Skeletal muscle satellite cell (primary cell): ENCODE measurements at regions not wholly inside any gene's neighbourhood (a gene's known extent, or its start where the extent isn't known, plus 50 kb on each side); places are given as distances from the start of the nearest gene placed in this dataset.

Experiments used
- H3K27me3 ChIP-seq: 2 replicates; pipeline ENCODE4 v1.7.0; 2013; ENCODE audit warnings: low read length; ENCODE audit not compliant: control insufficient read depth, insufficient read depth
- H3K36me3 ChIP-seq: 2 replicates; pipeline ENCODE4 v1.7.0; 2013; ENCODE audit warnings: mild to moderate bottlenecking, control low read depth, low read length; ENCODE audit not compliant: insufficient read depth
- H3K4me1 ChIP-seq: 2 replicates; pipeline ENCODE4 v1.7.0; 2013; ENCODE audit warnings: low read length; ENCODE audit not compliant: control insufficient read depth, insufficient read depth
- H3K4me2 ChIP-seq: 2 replicates; pipeline ENCODE4 v1.7.0; 2013; ENCODE audit warnings: mild to moderate bottlenecking, low read length
- H3K4me3 ChIP-seq: 2 replicates; pipeline ENCODE4 v1.7.0; 2013; ENCODE audit warnings: low read length
- H3K9ac ChIP-seq: 2 replicates; pipeline ENCODE4 v1.7.0; 2013; ENCODE audit warnings: mild to moderate bottlenecking, low read depth, low read length, moderate library complexity
- H3K9me3 ChIP-seq: replicated peaks from 2 replicates; pipeline ENCODE4 v1.7.0; 2013; ENCODE audit warnings: mild to moderate bottlenecking, control low read depth, low read length

DNA sequence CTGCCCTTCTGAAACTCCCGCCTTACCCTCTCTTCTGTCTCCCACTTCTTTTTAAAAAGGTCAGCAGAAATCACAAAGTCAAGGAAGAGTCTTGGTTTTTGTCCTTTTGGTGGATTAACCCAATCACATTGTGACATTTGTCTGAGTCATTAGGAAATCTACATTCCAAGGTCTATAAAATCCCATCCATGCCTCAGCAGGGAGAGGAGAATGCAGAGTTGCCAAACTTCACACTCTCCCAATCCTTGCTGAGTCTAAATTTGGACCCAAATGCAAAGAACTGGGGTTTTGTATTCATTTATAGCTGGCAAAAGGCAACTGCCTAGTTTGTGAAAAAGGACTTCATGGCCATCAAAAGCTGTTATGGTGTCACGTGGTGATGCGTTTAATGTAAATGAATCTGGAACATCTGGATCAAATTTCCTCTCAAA lies 67.9 kb downstream of the TMEM30B start:
- H3K36me3 ChIP-seq: no peaks in the 10 kb centered on the region
- H3K4me2 ChIP-seq: no peak overlapping the region
- H3K4me1 ChIP-seq: peaks cover 42% of the 10 kb centered on the region
- no peak overlapping the region for H3K4me3 ChIP-seq
- no peaks in the 10 kb centered on the region for H3K27me3 ChIP-seq
- H3K9ac ChIP-seq: no peak overlapping the region
- H3K9me3 ChIP-seq: no peaks in the 10 kb centered on the region

DNA sequence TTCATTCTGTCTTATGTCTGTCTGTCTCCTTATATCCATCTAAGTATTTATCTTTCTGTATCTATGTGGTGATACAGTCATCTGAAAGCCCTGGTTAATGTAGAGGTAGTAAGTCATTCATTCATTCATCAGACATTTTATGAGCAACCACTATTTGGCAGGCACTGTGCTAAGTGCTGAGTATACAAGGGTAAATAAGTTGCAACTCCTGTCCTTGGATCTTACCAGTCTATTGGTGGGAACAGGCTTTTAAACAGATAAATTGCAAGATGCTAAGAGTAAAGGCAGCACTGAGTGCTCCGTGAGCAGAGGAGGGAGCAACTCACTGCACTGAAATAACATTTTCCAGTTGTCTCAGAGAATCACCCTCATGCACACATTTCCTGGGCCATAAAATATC lies 68.6 kb downstream of the TMEM30B start:
- no peaks in the 10 kb centered on the region for H3K9me3 ChIP-seq
- H3K36me3 ChIP-seq: no peaks in the 10 kb centered on the region
- no peak overlapping the region for H3K9ac ChIP-seq
- no peak overlapping the region for H3K4me3 ChIP-seq
- no peak overlapping the region for H3K4me2 ChIP-seq
- H3K27me3 ChIP-seq: no peaks in the 10 kb centered on the region
- H3K4me1 ChIP-seq: peaks cover 36% of the 10 kb centered on the region

DNA sequence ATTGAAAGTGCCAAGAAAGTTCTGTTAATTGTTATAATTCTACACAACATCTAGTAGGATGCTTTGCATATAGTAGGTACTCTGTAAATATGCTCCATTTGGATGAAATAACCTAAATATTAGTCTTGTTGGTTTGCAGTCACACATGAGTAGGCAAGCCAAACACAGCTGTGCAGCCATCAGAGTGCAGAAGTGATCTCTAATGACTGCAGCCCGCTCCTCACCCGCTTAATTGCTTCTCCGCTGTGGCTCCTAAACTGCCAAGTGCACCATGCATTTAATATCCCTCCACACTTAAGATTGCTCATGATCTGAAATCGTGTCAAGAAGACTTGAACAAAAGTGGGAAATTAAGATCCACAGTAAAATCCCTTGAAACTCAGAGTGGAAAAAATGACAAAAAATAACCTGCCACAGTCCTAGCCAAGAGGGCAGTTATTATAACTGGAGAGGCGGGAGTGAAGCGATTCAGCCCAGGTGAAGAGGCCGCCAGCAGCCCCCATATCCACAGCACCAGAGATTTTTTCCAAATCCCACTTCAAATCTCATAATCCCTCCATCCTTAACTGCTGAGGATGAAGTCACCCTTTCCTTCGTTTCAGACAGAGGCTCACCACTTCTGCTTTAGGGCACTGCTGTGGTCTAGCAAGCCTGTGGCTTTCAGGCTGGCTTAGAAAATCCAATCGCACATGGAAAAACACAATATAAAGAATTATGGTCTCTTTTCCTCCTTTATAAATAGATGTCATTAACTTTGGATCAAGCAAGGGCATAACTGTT lies 69.5 kb downstream of the TMEM30B start:
- Histone ChIP-seq H3K4me1 (peaks cover 33% of the 10 kb centered on the region), H3K4me2 (no peak overlapping the region), H3K9me3 (no peaks in the 10 kb centered on the region), H3K36me3 (no peaks in the 10 kb centered on the region), H3K9ac (no peak overlapping the region), H3K27me3 (no peaks in the 10 kb centered on the region), H3K4me3 (no peak overlapping the region)

DNA sequence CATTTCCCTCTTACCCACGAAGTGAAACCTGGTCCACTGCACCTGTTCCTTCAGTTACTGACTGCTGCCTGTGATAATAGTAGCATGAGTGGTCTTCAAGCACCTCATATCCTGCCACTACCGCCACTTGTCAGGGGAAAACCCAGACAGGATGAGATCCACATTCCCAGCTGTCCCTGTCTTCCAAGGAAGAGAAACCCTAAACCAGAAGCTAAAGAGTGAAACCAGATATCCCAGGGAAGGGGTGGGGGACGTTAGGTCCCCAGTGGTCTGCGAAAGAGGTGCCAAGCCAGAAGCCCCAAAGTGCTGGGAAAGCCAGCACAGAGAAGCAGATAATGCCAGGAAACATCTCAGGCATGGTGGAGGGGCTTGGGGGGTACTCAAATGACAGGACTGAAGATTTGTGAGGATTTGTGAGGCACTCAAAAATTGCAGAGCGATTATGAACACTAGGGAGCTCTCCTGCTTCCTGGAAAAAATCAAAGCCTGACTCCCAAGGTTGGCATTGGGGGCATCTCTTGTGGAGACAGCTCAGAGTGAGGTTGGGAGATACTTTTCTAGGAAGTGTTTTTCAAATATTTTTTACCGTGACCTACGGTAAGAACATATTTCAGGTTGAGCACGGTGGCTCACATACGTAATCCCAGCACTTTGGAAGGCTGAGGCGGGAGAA lies 77.9 kb downstream of the TMEM30B start:
- H3K4me3 ChIP-seq: no peak overlapping the region
- no peaks in the 10 kb centered on the region for H3K9me3 ChIP-seq
- H3K36me3 ChIP-seq: no peaks in the 10 kb centered on the region
- peak overlapping the region; percentile 11 for H3K9ac ChIP-seq
- H3K4me2 ChIP-seq: peak overlapping the region; percentile 50
- no peaks in the 10 kb centered on the region for H3K27me3 ChIP-seq
- peaks cover 9% of the 10 kb centered on the region for H3K4me1 ChIP-seq

DNA sequence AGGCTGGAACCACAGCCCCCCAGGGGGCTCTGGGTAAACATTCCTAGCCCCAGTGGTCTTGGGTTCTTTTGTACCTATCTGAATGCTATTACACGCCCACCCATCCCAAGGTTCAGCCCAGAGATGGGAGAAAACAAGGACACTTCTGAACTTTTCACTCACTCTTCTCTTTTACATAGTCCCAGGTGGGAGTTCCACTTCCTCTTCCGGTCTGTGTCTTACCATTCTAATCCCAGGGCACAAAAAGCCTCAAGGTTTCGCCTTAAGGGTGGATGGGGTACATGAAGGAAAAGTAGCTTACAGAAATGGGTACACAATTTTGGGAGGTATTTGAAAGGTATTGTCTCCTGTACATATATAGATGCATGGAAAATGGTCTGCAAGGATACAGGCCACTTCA lies 79.0 kb downstream of the TMEM30B start:
- no peaks in the 10 kb centered on the region for H3K9me3 ChIP-seq
- no peaks in the 10 kb centered on the region for H3K27me3 ChIP-seq
- H3K4me3 ChIP-seq: no peak overlapping the region
- H3K36me3 ChIP-seq: no peaks in the 10 kb centered on the region
- H3K9ac ChIP-seq: no peak overlapping the region
- H3K4me1 ChIP-seq: peaks cover 9% of the 10 kb centered on the region
- H3K4me2 ChIP-seq: no peak overlapping the region

DNA sequence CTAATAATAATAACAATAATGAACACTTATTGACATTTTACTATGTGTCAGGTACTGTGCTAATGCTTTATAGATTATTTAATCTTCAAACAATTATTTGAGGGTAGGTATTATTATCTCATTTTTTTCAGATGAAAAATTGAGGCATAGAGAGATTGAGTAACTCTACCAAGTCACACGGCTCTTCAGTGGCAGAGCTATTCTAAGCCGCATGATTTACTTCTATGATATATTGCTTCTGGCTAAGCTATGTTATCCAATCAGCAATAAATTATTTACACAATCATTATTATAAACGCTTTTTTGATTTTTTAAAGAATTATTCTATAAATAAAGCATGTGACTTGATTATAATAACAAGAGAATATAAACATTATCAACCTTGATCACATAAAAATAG lies 80.0 kb downstream of the TMEM30B start:
- Histone ChIP-seq H3K9me3 (no peaks in the 10 kb centered on the region), H3K4me1 (peaks cover 9% of the 10 kb centered on the region), H3K9ac (no peak overlapping the region), H3K36me3 (no peaks in the 10 kb centered on the region), H3K27me3 (no peaks in the 10 kb centered on the region), H3K4me3 (no peak overlapping the region), H3K4me2 (no peak overlapping the region)

DNA sequence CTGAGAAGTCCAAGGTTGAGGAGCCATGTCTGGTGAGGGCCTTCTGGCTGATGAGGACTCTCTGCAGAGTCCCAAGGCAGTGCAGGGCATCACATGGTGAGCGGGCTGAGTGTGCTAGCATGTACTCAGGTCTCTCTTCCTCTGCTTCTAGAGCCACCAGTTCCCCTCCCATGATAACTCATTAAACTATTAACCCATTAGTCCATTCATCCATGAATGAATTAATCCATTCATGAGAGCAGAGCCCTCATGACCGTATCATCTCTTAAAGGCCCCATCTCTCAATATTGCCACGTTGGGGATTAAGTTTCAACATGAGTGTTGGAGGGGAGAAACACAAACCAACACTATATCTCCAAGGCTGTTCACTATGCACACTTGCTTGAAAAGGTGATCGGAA lies 83.7 kb downstream of the TMEM30B start:
- H3K9ac ChIP-seq: no peak overlapping the region
- H3K4me1 ChIP-seq: peaks cover 12% of the 10 kb centered on the region
- no peak overlapping the region for H3K4me3 ChIP-seq
- H3K36me3 ChIP-seq: no peaks in the 10 kb centered on the region
- no peaks in the 10 kb centered on the region for H3K9me3 ChIP-seq
- H3K27me3 ChIP-seq: no peaks in the 10 kb centered on the region
- no peak overlapping the region for H3K4me2 ChIP-seq

DNA sequence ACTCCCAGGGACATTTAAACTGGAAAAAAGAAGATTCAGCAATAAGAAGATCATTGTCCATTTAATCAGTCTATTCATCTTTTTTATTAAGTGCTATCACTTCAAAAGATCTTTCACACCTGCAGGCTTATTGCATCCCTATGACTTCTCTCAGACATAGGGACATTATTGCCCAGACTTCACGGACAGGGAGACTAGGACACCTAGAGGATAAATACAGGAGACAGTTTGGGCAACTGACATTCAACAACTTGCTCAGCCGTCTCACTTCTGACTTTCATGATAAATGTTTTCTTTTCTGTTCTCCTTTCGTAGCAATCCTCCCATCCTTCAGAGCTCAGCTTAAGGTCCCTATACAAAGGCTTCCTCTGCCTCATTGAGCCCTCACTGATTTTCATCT lies 84.3 kb downstream of the TMEM30B start:
- H3K9me3 ChIP-seq: no peaks in the 10 kb centered on the region
- no peaks in the 10 kb centered on the region for H3K27me3 ChIP-seq
- H3K36me3 ChIP-seq: no peaks in the 10 kb centered on the region
- no peak overlapping the region for H3K4me2 ChIP-seq
- peaks cover 12% of the 10 kb centered on the region for H3K4me1 ChIP-seq
- H3K4me3 ChIP-seq: no peak overlapping the region
- H3K9ac ChIP-seq: no peak overlapping the region

DNA sequence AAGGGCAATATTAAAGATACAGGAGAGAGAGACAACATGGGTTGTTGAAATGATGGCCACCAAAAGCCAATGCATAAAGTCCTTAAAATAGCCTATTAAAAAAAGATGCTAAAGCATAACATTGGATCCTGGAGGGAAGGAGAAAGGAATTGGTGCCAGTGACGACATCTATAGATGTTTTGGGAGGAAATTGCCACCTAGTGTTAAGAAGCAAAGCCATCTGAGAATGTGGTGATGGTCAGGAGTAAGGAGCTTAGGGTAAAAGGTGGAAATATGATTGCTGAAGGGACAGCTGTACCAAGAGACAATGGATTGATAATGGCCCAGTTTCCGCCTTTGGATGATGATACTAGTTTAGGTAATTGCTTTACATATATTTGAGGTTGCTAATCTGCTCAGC lies 85.1 kb downstream of the TMEM30B start:
- no peaks in the 10 kb centered on the region for H3K36me3 ChIP-seq
- peaks cover 12% of the 10 kb centered on the region for H3K4me1 ChIP-seq
- no peak overlapping the region for H3K4me3 ChIP-seq
- H3K9me3 ChIP-seq: no peaks in the 10 kb centered on the region
- H3K4me2 ChIP-seq: no peak overlapping the region
- H3K9ac ChIP-seq: no peak overlapping the region
- H3K27me3 ChIP-seq: no peaks in the 10 kb centered on the region

DNA sequence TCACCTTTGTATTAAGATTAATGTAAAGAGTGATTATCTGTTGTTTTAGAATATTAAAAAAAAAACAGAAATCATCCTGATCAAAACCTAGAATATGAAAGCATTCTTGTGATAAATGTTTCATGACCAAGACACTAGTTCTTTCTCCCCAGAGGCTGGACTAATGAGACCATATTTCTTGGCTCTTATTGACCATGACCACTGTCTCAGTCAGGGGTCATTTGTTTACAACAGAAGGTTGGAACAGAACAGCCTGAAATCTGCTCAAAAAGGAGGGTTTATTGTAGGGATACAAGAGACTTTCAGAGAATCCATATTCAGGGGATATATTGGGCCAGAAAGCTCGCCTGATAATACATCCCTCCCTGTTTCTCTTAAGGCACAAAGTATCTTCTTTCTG lies 87.7 kb downstream of the TMEM30B start:
- Histone ChIP-seq H3K36me3 (no peaks in the 10 kb centered on the region), H3K4me3 (no peak overlapping the region), H3K4me1 (peaks cover 30% of the 10 kb centered on the region), H3K9ac (no peak overlapping the region), H3K4me2 (no peak overlapping the region), H3K9me3 (no peaks in the 10 kb centered on the region), H3K27me3 (no peaks in the 10 kb centered on the region)

DNA sequence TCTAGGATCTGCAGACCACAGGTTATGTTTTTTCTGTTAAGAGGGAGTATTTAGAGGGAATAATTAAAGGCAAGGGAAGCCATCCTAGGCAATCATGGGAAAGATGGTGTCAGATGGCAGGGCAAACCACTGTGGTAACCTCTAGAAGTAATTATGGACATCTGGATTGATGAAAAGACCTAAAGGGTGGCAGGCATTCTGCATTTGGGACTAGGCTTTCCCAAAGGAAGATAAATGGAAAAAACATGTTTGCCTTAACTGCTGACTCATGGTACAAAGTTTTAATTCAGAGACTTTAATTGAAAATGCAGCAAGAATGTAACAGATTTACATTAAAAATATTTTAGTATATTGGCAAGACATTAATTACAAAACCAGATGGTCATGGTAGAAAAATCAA lies 88.1 kb downstream of the TMEM30B start:
- Histone ChIP-seq H3K4me2 (no peak overlapping the region), H3K4me1 (peaks cover 33% of the 10 kb centered on the region), H3K4me3 (no peak overlapping the region), H3K36me3 (no peaks in the 10 kb centered on the region), H3K27me3 (no peaks in the 10 kb centered on the region), H3K9me3 (no peaks in the 10 kb centered on the region), H3K9ac (no peak overlapping the region)

DNA sequence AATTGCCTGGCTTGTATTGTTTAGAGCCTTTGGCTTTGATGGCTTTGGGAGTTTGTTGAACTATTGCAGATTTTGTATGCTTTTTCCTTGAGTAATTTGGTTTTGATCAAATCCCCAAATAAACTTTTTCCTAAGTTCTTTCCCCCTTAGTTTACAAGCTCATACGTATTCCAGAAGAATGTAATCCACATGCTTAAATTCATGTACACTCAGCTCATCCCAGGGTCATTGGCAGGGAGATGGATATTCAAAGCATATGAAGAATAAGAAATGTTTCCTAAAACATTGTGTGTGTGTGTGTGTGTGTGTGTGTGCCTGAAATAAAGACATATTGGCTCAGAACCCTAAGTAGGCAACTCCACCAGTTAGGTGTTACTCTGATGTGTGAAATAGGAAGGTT lies 89.4 kb downstream of the TMEM30B start:
- no peak overlapping the region for H3K4me3 ChIP-seq
- no peak overlapping the region for H3K9ac ChIP-seq
- no peaks in the 10 kb centered on the region for H3K27me3 ChIP-seq
- H3K4me2 ChIP-seq: no peak overlapping the region
- H3K36me3 ChIP-seq: no peaks in the 10 kb centered on the region
- peaks cover 45% of the 10 kb centered on the region for H3K4me1 ChIP-seq
- H3K9me3 ChIP-seq: no peaks in the 10 kb centered on the region
